ENCODE measurements at regions not wholly inside any gene's neighbourhood (a gene's known extent, or its start where the extent isn't known, plus 50 kb on each side); places are given as distances from the start of the nearest gene placed in this dataset.

- TF ChIP-seq ZBTB40 (IDR thresholded peaks at IDR 0.05) (no peak), ZBTB40 (CRISPR knock-in tag; IDR thresholded peaks at IDR 0.05) (no peak), TEAD4 (IDR thresholded peaks at IDR 0.05; ENCODE audit: low read length) (no peak), TEAD4 (CRISPR knock-in tag; IDR thresholded peaks at IDR 0.05; ENCODE audit: borderline replicate concordance) (no peak), FOXJ3 (CRISPR knock-in tag; IDR thresholded peaks at IDR 0.05) (no peak), CBFB (CRISPR knock-in tag; IDR thresholded peaks at IDR 0.05) (no peak), HMGXB4 (CRISPR knock-in tag; IDR thresholded peaks at IDR 0.05) (no peak), GABPB2 (CRISPR knock-in tag; conservative IDR thresholded peaks at IDR 0.05) (no peak), HCFC1 (IDR thresholded peaks at IDR 0.05; ENCODE audit: low read depth, low read length) (no peak), CLOCK (CRISPR knock-in tag; IDR thresholded peaks at IDR 0.05; ENCODE audit: borderline replicate concordance) (no peak), BRD9 (IDR thresholded peaks at IDR 0.05; ENCODE audit: low read depth, partially characterized antibody) (no peak), MNT (conservative IDR thresholded peaks at IDR 0.05) (no peak), FUS (optimal IDR thresholded peaks at IDR 0.05; ENCODE audit: low read depth, low read length) (no peak)
Observed at GRCh38 chr7:36078816-36079360, 74.2 kb upstream of the EEPD1 start (continued).
